ENCODE measurements at regions not wholly inside any gene's neighbourhood (a gene's known extent, or its start where the extent isn't known, plus 50 kb on each side); places are given as distances from the start of the nearest gene placed in this dataset.

DNA sequence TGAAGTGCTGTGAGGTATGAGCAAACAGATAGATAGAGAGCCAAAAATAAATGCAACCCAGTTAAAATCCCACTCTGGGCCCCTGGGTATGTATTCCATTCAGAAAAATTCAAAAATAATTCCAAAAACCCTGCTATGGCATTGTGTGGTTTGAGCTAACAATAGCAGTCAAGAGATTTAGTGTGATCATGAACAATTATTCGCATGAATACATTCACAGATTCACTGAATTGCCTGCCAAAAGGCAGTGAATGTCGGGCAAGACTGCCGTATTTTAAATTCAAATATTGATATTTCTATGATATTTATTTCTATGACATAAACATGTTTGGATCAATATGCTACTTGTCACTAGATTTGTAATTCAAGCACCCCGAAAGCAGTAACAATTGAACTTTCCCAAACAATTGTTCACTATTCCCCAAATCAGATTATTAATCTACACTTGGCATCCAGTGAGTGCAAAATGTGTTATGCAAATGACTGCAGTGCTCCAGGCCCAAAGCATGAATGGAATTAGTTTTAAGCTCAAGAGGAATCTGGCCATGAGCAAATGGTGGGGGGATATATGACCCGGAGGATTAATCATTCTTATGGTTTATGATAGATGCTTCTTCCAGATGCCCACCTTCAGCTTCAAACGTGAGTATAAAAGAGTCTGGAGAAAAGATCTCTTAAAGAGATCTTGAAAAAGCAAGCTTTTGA lies 417.0 kb upstream of the MEIS2 start:
- TF ChIP-seq POLR2A (IDR thresholded peaks at IDR 0.05) (no peak), CTCF (IDR thresholded peaks at IDR 0.05) (no peak)

Measured in testis (tissue), 2 donors.